CD4-positive, alpha-beta T cell treated with Interleukin-17A for 4 hours (primary cell): ENCODE measurements at regions not wholly inside any gene's neighbourhood (a gene's known extent, or its start where the extent isn't known, plus 50 kb on each side); places are given as distances from the start of the nearest gene placed in this dataset.

Experiments
- DNase-seq: peaks from one replicate; pipeline ENCODE4 v3.0.0-alpha.2; 2020; ENCODE audit warnings: mixed read lengths

GRCh38 chr20:52921340-52921739, 50.8 kb upstream of the TSHZ2 start:
- no peak for DNase-seq

- DNase-seq, result no peak
Measured at GRCh38 chr20:52918311-52918710, 53.8 kb upstream of the TSHZ2 start.

DNA sequence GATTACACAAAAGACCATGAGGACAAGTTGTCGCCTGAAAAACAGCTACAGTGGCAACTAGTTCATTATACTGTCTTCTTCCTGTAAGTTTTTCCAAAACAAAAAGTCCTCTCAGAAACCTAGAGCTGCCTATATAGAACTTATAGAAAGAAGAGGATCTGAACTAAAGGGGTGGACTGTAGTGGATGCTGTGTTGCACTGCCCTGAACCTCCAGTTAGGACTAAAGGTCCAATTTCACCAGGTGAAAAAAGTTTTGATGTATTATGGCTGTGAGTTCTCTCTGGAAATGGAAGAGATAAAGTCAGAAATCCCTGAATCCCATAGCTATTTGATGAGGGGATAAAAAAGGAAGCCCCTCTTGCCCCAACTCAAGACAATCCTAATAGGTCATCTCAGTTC, 56.6 kb upstream of the TSHZ2 start:
- no peak for DNase-seq

GRCh38 chr20:52914870-52915269, 57.3 kb upstream of the TSHZ2 start:
- DNase-seq, result no peak

DNA sequence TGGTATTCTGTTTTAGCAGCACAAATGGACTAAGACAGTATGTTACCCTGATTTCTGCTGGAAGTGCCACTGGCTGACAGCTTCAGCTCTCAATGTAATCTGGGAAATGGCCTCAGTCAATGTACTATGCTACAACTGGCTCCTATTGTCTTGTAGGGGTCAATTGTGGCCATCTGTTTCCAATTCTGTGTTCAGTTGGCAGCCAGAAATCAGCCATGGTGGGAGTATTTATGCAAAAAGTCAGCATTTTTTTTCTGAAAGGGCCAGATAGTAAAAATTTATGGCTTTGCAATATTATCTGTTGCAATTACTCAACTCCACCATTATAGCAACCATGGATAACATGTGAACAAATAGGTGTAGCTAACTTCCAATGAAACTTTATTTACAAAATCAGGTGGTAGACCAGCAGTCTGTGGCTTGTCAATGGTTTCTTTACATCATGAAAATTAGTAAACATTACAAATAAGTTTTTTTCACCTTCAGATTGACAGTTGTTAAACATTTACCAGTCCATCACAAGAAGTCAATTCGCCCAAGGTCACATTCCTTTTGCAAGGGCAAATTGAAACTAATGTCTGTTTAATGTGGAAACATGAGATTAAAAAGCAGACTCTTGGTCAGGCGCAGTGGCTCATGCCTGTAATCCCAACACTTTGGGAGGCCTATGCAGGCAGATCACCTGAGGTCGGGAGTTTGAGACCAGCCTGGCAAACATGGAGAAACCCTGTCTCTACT, 58.3 kb upstream of the TSHZ2 start:
- DNase-seq, result no peak

GRCh38 chr20:52905241-52905994, 66.7 kb upstream of the TSHZ2 start:
- no peak for DNase-seq

- no peak for DNase-seq
Measured at GRCh38 chr20:52904837-52905236, 67.3 kb upstream of the TSHZ2 start.

- no peak for DNase-seq
Measured at GRCh38 chr20:52899041-52899608, 73.0 kb upstream of the TSHZ2 start.

DNA sequence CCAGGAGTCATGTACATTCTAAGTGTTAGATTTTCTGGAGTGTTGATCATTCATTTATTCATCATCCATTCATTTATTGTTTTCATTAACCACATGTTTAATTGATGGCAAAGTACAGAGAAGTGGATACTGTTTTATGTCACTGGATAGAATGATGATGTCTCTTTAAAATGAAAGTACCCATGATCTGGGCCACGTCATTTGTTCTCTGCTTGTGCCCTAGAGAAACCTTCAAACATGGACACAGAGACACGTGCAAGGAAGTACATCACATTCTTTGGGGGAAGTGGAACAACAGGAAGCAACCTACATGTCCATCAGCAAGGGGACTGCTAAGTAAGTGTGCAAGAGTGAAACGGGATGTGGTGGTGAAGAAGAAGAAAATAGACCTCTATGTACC, 75.8 kb upstream of the TSHZ2 start:
- no peak for DNase-seq

- DNase-seq, result no peak
Measured at GRCh38 chr20:52895701-52896100, 76.5 kb upstream of the TSHZ2 start.

- DNase-seq, result no peak
Measured at GRCh38 chr20:52895235-52895634, 76.9 kb upstream of the TSHZ2 start.

GRCh38 chr20:52893498-52893897, 78.7 kb upstream of the TSHZ2 start:
- no peak for DNase-seq

- no peak for DNase-seq
Measured at GRCh38 chr20:52892023-52892422, 80.1 kb upstream of the TSHZ2 start.

DNA sequence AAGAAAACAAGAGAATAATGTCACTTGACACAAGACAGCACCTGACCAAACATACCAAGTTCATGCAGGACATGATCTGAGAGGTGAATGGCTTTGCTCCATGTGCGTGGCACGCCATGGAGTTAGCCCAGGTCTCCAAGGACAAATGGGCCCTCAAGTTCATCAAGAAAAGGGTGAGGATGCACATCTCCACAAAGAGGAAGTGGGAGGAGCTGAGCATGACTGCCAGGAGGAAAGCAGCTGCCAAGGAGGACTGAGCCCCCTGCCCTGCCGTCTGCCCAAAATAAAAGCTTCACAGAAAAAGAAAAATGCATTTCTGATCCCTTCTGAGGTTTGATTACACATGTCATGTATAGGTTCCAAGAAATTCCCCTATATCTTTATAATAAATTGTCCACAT, 82.0 kb upstream of the TSHZ2 start:
- DNase-seq, result no peak

DNA sequence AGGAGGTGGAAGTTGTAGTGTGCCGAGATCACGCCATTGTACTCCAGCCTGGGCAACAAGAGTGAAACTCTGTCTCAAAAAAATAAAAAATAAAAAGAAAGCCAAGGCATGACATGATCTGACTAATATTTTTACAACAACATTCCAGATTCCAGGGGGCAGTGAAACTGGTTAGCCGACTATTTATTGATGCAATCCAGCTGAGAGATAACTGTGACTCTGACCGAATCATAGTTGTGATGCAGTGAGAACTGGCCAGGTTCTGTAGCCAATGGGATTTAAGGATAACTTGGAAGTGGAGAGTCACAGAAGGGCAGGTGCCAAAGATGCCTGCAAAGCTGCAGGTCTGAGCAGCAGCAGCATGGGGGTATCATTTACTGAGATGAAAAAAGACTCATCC, 82.9 kb upstream of the TSHZ2 start:
- no peak for DNase-seq

GRCh38 chr20:52888096-52888495, 84.1 kb upstream of the TSHZ2 start:
- no peak for DNase-seq

DNA sequence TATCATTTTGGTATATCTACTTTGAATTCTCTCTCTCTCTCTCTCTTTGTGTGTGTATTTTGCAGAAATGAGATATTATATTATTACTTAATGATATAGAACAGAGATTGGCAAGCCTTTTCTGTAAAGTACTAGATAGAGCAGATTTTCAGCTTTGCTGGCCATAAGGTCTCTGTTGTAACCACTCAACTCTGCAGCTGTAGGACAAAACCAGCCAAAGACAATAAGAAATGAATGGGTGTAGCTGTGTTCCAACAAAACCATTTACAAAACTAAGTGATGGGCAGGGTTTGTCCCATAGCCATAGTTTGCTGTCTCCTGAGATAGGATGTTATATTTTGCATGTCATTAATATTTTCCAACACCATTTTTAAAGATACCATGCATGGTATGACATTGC, 91.2 kb upstream of the TSHZ2 start:
- DNase-seq, result no peak

DNA sequence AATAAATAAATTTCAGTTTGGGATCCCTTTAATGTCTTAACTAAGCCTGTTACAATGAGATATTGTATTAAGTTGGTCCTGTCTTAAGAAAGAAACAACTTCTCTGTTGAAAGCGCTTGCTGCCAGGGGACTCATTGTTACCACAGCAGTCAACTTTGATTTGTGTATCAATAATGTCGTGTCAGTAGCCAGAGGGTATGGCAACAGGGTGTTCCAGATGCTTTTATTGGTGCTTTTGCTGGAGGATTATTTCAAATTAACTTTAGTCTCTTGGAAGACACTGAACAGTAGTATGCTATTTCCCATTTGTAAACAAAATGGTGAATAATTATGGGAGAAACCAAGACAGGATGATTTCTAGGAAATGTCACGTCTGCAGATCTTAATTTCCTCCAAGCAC, 91.9 kb upstream of the TSHZ2 start:
- DNase-seq, result no peak

GRCh38 chr20:52874241-52874640, 97.9 kb upstream of the TSHZ2 start:
- DNase-seq, result no peak

DNA sequence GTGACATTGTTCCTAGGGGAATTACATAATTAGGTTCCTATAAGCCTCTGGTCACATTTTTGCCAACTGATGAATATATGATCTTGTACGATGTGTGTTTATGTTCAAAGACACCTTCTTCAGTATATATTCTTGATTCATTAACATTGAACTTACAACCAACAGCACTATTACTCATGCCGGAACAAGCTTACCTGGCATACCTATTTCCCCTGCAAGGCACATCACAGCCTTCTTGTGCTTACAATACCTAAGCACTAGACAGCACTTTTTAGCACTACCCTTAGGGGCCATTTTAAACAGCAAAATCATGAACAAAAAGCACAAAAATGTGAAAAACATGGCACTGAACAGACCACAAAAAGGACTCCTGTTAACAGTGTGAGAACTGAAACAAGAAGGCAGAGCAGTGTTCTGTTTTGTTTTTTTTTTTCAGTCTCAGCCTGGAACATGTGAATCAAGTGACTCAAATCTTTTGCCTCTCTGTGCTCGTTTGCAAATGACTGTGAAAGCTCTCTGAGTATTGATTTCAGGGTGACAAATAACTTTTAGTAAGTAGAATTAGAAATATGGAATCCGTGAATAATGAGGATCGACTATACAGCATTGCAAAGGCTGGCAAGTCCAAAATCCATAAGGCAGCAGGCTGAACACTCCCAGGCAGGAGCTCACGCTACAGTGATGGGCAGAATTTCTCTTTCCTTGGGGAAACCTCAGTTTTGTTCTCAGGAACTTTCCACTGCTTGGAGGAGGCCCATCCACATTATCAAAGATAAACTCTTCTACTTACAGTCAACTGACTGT, 102.3 kb upstream of the TSHZ2 start:
- DNase-seq, result no peak

DNA sequence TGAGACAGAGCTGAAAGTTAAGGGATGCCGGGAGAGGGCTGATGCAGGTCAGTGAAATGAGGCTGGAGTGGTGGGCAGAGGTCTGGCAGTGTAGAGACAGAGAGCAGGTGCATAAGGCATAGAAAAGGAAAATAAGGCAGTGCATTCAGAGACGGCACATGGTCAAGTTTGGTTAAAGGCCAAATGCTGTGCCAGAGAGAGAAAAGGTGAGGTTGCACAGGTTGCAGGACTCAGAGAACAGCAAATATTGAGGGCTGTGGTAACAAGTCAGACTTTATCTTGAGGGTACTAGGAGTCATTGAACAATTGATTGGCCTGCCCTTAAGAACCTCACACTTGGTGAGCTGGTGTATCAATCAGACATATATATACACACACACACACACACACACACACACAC, 102.9 kb upstream of the TSHZ2 start:
- DNase-seq, result no peak

DNA sequence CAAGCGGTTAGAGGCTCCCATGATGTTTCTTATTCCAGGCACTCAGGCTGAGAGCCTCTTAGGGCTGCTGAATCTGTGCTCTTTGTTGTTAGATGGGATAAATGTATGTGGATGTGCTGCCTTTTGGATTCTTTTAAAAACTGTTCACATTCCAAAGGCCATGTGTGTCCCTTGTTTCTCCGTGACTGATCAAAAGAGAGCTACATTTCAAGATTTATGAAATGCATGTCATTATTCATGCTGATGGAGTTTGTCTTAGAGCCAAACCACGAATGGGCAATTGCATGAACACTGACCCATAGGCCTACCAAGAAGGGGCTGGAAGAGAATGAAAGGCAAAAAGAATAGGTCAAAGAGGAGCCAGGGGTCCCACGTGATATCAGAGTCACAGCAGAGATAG, 104.9 kb upstream of the TSHZ2 start:
- no peak for DNase-seq

DNA sequence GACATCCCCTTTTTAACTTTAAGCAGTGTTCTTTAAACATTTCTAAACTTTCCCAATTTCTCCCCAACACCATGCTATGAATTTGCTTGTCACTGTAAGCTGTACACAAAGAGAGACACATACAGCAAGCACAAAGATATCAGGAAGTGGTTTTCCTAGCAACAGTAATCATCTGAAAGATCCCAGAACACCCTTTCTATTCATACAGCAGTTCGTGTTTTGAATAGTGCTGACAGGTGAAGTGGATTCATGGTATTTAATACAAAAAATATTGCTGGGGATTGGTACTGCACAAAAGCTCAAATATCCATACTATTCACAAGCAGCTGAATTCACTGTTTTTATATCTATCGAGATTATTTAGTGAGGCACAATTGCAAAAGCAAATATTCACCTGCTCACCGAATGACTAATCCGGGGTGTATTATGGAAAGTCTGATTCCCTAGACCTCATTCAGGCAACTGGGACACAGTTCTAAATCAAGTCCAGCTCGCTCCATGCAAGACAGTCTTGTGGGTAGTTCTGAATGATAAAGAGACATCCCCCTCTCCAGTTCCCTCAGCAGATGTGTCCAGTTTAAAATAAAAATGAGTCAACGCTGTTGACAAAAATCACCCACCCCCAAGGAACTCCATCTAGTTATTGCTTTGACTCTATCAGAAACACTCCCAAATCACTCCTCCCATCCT, 107.1 kb upstream of the TSHZ2 start:
- no peak for DNase-seq
